ENCODE measurements at regions not wholly inside any gene's neighbourhood (a gene's known extent, or its start where the extent isn't known, plus 50 kb on each side); places are given as distances from the start of the nearest gene placed in this dataset.

- H3K27ac ChIP-seq, result no peak overlapping the region
- DNase-seq (no peak), ATAC-seq (no peak)
- 58 to 60% methylated on average over 2 of the region's 2 CpGs for WGBS, 2 donors
- no peaks in the 10 kb centered on the region for H3K36me3 ChIP-seq
- no peak overlapping the region for H3K4me3 ChIP-seq
- H3K27me3 ChIP-seq, result no peaks in the 10 kb centered on the region
- H3K9me3 ChIP-seq, result peaks cover 0 to 9% (median 0%) of the 10 kb centered on the region in 11 donors
- H3K4me1 ChIP-seq, result no peaks in the 10 kb centered on the region
- intact Hi-C loops (cut with DNase I), result no loop called here
- TF ChIP-seq, protein P1, sequence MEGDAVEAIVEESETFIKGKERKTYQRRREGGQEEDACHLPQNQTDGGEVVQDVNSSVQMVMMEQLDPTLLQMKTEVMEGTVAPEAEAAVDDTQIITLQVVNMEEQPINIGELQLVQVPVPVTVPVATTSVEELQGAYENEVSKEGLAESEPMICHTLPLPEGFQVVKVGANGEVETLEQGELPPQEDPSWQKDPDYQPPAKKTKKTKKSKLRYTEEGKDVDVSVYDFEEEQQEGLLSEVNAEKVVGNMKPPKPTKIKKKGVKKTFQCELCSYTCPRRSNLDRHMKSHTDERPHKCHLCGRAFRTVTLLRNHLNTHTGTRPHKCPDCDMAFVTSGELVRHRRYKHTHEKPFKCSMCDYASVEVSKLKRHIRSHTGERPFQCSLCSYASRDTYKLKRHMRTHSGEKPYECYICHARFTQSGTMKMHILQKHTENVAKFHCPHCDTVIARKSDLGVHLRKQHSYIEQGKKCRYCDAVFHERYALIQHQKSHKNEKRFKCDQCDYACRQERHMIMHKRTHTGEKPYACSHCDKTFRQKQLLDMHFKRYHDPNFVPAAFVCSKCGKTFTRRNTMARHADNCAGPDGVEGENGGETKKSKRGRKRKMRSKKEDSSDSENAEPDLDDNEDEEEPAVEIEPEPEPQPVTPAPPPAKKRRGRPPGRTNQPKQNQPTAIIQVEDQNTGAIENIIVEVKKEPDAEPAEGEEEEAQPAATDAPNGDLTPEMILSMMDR (IDR thresholded peaks at IDR 0.05), result no peak
Observed at GRCh38 chr2:209194717-209195116, 229.1 kb upstream of the MAP2 start.

DNA sequence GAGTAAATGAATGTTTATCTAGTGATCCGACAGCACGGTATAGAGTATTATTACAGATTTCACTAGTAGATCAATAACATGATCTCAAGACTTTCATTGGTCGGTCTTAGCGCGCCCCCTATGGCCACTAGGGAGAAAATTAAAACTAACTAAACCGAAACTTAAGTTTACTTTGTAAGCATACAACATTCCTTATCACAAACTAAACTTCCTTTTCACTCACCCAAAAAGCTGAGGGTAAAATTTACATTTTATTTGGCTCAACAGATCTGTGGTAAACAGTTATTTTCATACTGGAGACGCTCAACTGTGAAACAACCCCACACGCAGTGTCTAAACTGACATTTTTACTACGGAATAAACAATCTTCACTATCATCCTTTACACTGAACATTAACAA lies 215.6 kb upstream of the MAP2 start:
- ATAC-seq, result no peak
- no peak overlapping the region for H3K27ac ChIP-seq
- WGBS, 2 donors, result 28 to 37% methylated on average over 9 of the region's 9 CpGs
- TF ChIP-seq, protein P1 (IDR thresholded peaks at IDR 0.05), result peak in 8 of 9 donors; percentile 21 to 67 (median 46)
- intact Hi-C loops (cut with DNase I), result loop anchor here in 1 of 10 donors (5.0 kb wide), 1 partner anchor 741 kb away; no protein-coding TSS in a partner anchor
- DNase-seq, result peak in 1 of 2 donors; percentile 9
- no peaks in the 10 kb centered on the region for H3K36me3 ChIP-seq
- no peaks in the 10 kb centered on the region for H3K9me3 ChIP-seq
- no peaks in the 10 kb centered on the region for H3K4me1 ChIP-seq
- H3K4me3 ChIP-seq, result peak overlapping the region in 2 of 10 donors; percentile 6 to 28
- H3K27me3 ChIP-seq, result no peaks in the 10 kb centered on the region

DNA sequence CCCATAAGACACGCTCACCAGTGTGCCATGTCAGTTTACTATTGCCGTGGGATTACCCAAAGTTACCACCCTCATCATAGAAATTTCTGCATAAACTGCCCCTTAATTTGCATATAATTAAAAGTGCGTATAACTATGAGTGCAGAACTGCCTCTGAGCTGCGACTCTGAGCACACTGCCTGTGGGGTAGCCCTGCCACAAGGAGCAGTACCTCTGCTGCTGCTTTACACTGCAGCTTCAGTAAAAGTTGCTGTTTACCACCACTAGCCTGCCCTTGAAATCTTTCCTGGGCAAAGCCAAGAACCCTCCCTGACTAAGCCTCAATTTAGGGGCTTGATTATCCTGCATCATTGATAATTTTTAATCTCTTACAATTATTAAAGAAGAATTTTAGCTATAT lies 213.9 kb upstream of the MAP2 start:
- Histone ChIP-seq H3K4me1 (no peaks in the 10 kb centered on the region), H3K36me3 (no peaks in the 10 kb centered on the region), H3K27me3 (no peaks in the 10 kb centered on the region), H3K27ac (no peak overlapping the region), H3K4me3 (no peak overlapping the region), H3K9me3 (peaks cover 0 to 4% (median 0%) of the 10 kb centered on the region in 11 donors)
- TF ChIP-seq, protein P1 (IDR thresholded peaks at IDR 0.05), result no peak
- no peak for DNase-seq
- no peak for ATAC-seq
- intact Hi-C loops (cut with DNase I), result loop anchor here in 1 of 10 donors (5.0 kb wide), 1 partner anchor 743 kb away; no protein-coding TSS in a partner anchor
- WGBS, 2 donors, result 84 to 90% methylated on average over 4 of the region's 4 CpGs

GRCh38 chr2:209230560-209230959 lies 193.3 kb upstream of the MAP2 start:
- Histone ChIP-seq H3K4me1 (no peaks in the 10 kb centered on the region), H3K36me3 (no peaks in the 10 kb centered on the region), H3K9me3 (peaks cover 0 to 8% (median 0%) of the 10 kb centered on the region in 11 donors), H3K4me3 (no peak overlapping the region), H3K27ac (no peak overlapping the region), H3K27me3 (no peaks in the 10 kb centered on the region)
- TF ChIP-seq, protein P1 (IDR thresholded peaks at IDR 0.05), result no peak
- no peak for DNase-seq
- intact Hi-C loops (cut with DNase I), result no loop called here
- 72 to 74% methylated on average over 2 of the region's 2 CpGs for WGBS, 2 donors
- no peak for ATAC-seq

Data from heart right ventricle (tissue), 16 donors.